HG02763 (cell line): ENCODE measurements at regions not wholly inside any gene's neighbourhood (a gene's known extent, or its start where the extent isn't known, plus 50 kb on each side); places are given as distances from the start of the nearest gene placed in this dataset.
"Not testable (repeated sequence)": the region's sequence is repeated elsewhere in the genome, so short reads cannot be mapped to it uniquely, and the experiment has no call there.

Experiments used
- ATAC-seq: cut with Tn5 transposase; IDR thresholded peaks from one replicate; pipeline ENCODE4 v1.9.1; 2021; ENCODE audit warnings: mild to moderate bottlenecking, moderate library complexity; ENCODE audit not compliant: unreplicated experiment

DNA sequence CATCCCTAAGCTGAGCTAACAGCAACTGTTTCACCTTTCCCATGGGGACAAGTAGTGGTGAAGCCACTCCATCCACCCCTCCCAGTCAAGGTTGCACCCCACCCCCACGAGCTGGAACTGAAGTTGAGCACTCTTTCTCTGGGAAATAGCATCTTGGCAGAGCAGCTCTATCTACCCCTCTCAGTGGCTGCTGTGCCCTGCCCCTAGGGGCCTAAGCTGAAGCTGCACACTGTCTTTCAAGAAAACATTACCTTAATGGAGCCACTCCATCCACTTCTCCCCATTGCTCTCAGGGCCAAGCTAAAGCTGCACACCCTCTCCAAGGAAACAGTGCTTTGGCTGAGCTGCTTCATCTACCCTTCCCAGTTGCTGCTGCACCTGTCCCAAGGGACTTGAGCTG is 170.6 kb upstream of the CCDC196 start:
- ATAC-seq: no peak

DNA sequence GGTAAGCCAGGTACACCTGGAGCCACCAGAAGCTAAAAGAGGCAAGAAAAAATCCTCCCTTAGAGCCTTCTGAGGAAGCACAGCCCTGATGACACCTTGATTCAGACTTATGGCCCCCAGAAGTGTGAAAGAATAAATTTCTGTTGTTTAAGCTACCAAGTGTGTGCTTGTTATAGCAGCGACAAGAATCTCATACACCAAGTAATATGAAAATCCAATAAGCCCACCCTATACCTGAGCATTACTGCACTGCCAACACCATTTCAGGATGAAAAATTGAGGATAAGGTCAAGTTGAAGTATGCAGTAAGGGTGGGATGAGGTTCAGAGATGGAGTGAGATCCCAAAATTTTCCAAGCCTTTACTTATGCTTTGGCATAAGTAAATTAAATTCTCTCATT is 163.6 kb upstream of the CCDC196 start:
- ATAC-seq: no peak

DNA sequence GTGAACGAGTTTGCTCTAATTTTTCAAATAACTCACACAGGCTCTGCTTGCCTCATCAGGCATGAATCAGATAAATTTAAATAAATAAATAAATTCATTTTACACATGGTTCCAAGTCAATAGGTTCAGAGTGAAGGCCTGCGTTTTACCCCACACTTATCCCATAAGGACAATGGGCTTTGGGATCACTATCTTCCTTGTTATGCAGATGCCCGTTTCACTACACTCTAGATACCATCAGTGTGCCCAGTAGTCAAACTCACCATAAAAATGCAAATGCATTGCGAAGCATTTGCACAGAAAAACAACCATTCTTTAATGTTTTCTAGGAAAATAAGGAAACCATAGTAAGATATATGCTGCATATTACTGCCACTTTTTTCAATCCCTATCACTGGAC is 155.9 kb upstream of the CCDC196 start:
- ATAC-seq: no peak

GRCh38 chr14:66330916-66331315 is 155.3 kb upstream of the CCDC196 start:
- ATAC-seq: no peak

DNA sequence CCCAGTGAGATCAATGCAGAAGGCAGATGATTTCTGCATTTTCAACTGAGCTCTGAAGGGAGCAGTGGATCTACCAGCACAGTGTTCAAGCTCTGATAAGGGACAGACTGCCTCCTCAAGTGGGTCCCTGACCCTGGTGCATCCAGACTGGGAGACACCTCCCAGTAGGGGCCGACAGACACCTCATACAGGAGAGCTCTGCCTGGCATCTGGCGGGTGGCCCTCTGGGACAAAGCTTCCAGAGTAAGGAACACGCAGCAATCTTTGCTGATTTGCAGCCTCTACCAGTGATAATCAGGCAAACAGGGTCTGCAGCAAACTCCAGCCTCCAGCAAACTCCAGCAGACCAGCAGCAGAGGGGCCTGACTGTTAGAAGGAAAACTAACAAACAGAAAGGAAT is 152.9 kb upstream of the CCDC196 start:
- not testable (repeated sequence) for ATAC-seq

- ATAC-seq: no peak
Observed at GRCh38 chr14:66341239-66341638, 144.9 kb upstream of the CCDC196 start.

- ATAC-seq: no peak
Observed at GRCh38 chr14:66345986-66346385, 140.2 kb upstream of the CCDC196 start.

GRCh38 chr14:66351310-66351709 is 134.9 kb upstream of the CCDC196 start:
- ATAC-seq: no peak

GRCh38 chr14:66359500-66359899 is 126.7 kb upstream of the CCDC196 start:
- no peak for ATAC-seq

- ATAC-seq: no peak
Observed at GRCh38 chr14:66360366-66360926, 125.7 kb upstream of the CCDC196 start.

DNA sequence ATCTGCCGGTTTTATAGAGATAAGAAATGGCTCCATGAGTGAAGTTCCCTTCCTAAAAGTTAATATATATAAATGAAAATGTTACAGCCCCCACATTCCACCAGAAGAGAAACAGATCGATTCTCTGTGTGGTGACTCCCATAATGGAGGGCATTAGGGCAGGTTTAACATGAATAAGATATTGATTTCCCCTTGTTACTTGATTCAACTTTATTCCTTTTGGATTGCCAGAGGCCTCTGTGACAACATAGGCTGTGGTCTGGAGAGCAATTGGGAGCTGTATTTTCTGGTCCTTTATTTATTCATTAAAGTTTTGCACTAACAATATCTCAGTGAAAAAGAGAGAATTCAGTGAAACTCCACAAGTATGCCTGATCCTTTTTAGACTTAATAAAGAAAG is 125.2 kb upstream of the CCDC196 start:
- no peak for ATAC-seq

DNA sequence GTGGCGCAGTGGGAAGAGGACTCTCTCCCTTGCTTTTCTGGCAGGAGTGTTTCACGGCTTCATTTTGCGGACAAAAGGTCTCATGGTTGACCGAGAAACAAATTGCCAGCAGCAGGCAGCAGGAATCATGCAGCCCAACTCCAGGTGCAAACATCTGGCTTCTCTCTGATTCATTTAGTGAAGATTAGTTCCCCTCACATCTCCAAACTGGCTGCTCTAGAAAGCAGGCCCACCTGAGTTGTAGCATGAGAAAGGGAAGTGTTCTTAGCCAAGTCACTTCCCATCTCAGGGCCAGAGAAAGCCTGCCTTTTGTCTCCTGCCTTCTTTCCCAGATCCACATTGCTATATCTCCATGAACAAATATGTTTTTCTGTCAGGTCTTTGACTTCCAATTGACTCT is 120.8 kb upstream of the CCDC196 start:
- ATAC-seq: no peak

DNA sequence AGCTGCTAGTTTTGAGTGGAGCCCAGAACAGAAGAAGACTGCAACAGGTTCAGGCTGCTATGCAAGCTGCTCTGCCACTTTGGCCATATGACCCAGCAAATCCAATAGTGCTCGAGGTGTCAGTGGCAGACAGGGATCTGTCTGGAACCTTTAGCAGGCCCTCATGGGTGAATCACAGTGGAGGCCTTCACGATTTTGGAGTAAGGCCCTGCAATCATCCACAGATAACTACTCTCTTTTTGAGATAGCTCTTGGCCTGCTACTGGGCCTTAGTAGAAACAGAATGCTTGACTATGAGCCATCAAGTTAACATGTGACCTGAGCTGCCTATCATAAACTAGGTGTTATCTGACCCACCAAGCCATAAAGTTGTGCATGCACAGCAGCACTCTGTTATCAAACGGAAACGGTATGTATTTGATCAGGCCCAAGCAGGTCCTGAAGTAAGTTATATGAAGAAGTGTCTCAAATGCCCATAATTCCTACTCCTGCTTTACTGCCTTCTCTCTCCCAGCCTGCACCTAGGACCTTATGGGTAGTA is 116.9 kb upstream of the CCDC196 start:
- ATAC-seq: no peak

GRCh38 chr14:66371776-66372175 is 114.4 kb upstream of the CCDC196 start:
- no peak for ATAC-seq

GRCh38 chr14:66375046-66375964 is 110.9 kb upstream of the CCDC196 start:
- ATAC-seq: no peak

GRCh38 chr14:66377574-66377973 is 108.6 kb upstream of the CCDC196 start:
- ATAC-seq: no peak

DNA sequence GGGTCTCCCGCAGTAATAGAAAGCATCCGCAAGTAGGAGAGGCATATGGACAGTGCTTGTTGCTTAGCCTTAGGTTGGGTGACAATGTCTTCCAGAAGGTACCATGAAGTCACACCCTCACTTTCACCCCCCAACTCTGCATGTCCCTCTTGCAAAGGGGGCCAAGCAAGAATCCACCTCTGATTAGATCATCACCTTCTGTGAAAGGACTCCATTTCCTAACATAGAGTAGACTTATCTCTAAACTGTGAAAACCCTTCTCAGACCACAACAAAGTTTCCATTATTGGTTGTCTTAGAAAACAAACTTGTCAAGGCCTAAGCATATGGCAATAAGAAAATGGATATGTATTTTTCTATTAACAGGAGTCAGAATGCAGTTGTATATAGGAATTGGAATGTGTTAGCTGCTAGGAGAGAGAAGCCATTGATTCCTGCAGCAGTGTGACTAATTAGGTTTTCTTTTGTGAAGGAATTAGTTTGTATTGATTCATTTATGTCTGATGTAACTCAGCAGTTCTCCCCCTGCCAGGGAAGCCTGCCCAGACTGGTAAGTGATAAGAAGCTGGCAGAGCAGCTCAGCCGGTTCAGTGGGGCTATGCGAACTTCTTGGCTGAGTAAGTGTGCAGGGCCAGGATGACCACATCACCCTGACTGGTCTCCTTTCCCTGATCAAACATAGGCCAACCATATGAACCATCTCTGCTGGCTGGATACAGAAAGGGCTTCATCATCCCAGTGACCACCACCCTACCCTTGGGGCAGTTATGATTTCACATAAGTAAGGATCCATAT is 107.3 kb upstream of the CCDC196 start:
- ATAC-seq: no peak

GRCh38 chr14:66380143-66380542 is 106.0 kb upstream of the CCDC196 start:
- no peak for ATAC-seq

DNA sequence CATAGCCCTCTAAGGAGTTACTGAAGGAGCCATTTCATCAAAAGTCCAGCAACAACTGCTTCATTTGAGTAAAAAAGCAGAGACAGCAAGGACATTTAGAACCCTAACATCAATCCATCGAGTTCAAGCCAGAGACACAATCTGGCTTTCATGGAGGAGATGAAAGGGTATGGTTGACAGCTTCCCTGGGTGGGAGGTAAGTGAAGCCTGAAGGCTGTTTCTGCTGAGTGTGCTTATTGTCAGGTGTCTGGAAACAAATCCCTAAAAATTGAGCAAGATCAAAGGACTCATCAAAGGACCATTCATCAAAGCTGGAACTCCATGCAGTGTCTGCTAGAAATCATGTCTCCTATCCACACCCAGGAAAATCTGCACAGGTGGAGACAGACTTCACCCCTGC is 104.4 kb upstream of the CCDC196 start:
- ATAC-seq: no peak

DNA sequence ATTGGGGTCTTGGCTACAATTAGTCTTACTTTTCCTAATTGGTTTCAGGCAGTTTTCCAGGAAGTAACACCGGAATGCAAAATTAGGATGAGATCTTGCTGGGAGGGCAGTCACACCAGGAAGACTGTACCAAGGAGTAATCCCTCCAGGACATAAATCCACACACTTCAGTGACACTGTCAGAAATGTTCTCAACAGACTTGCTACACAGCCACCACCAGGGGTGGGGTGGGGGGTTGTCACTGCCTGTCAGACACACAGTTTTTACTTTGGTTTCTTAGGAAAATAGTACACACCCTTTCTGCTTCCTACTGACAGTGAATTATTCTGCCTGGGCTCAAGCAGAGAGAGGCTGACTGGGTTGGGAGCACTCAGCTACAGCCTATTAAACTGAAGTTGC is 102.9 kb upstream of the CCDC196 start:
- no peak for ATAC-seq

- no peak for ATAC-seq
Observed at GRCh38 chr14:66383771-66384170, 102.4 kb upstream of the CCDC196 start.
